MM.1S (cell line): ENCODE measurements at regions not wholly inside any gene's neighbourhood (a gene's known extent, or its start where the extent isn't known, plus 50 kb on each side); places are given as distances from the start of the nearest gene placed in this dataset.

ENCODE experiments used
- DNase-seq: peaks from one replicate; pipeline ENCODE4 v3.0.0-alpha.2; 2015
- H2AFZ ChIP-seq: fragments of 300-600 bp; sonication (generic); 2 replicates; pipeline ENCODE4 v1.6.0; 2016; ENCODE audit warnings: antibody characterized with exemption, low read length
- H3F3A ChIP-seq: fragments of 300-600 bp; sonication (generic); 2 replicates; pipeline ENCODE4 v1.6.1; 2016; ENCODE audit warnings: mild to moderate bottlenecking, antibody characterized with exemption, low read length, moderate library complexity, mixed read lengths; ENCODE audit not compliant: insufficient read depth
- H3K27ac ChIP-seq: fragments of 300-600 bp; sonication (generic); 2 replicates; pipeline ENCODE4 v1.5.1; 2016; ENCODE audit warnings: mild to moderate bottlenecking, low read length
- H3K27me3 ChIP-seq: fragments of 300-600 bp; sonication (generic); replicated peaks from 2 replicates; pipeline ENCODE4 v1.6.0; 2016; ENCODE audit warnings: low read length; ENCODE audit not compliant: insufficient read depth
- H3K36me3 ChIP-seq: fragments of 300-600 bp; sonication (generic); replicated peaks from 2 replicates; pipeline ENCODE4 v1.6.1; 2016; ENCODE audit warnings: mild to moderate bottlenecking, low read length, mixed read lengths; ENCODE audit not compliant: insufficient read depth
- H3K4me1 ChIP-seq: fragments of 300-600 bp; sonication (generic); 2 replicates; pipeline ENCODE4 v1.6.1; 2016; ENCODE audit warnings: low read length, mixed read lengths
- H3K4me2 ChIP-seq: fragments of 300-600 bp; sonication (generic); 2 replicates; pipeline ENCODE4 v1.6.0; 2016; ENCODE audit warnings: low read depth, low read length
- H3K4me3 ChIP-seq: fragments of 300-600 bp; sonication (generic); 2 replicates; pipeline ENCODE4 v1.5.1; 2016; ENCODE audit warnings: low read length, mixed read lengths
- H3K79me2 ChIP-seq: fragments of 300-600 bp; sonication (generic); 2 replicates; pipeline ENCODE4 v1.6.1; 2016; ENCODE audit warnings: mixed run types, low read length, mixed read lengths
- H3K9ac ChIP-seq: fragments of 300-600 bp; sonication (generic); 2 replicates; pipeline ENCODE4 v1.6.1; 2016; ENCODE audit warnings: low read length, mixed read lengths
- H3K9me2 ChIP-seq: fragments of 300-600 bp; sonication (generic); replicated peaks from 2 replicates; pipeline ENCODE4 v1.6.1; 2016; ENCODE audit warnings: mild to moderate bottlenecking, low read length, mixed read lengths; ENCODE audit not compliant: insufficient read depth
- H3K9me3 ChIP-seq: fragments of 300-600 bp; sonication (generic); replicated peaks from 2 replicates; pipeline ENCODE4 v1.6.1; 2016; ENCODE audit warnings: mild to moderate bottlenecking, low read length, mixed read lengths; ENCODE audit not compliant: insufficient read depth
- H4K20me1 ChIP-seq: fragments of 300-600 bp; sonication (generic); 2 replicates; pipeline ENCODE4 v1.6.1; 2016; ENCODE audit warnings: mild to moderate bottlenecking, low read length, moderate library complexity, mixed read lengths; ENCODE audit not compliant: insufficient read depth
- EZH2 ChIP-seq: fragments of 300-600 bp; sonication (generic); optimal IDR thresholded peaks from 2 replicates; pipeline ENCODE3; 2017; ENCODE audit warnings: low read depth, mild to moderate bottlenecking, antibody characterized with exemption, low read length, mixed read lengths
- EZH2phosphoT487 ChIP-seq: fragments of 300-600 bp; sonication (generic); IDR thresholded peaks from 2 replicates; pipeline ENCODE4 v1.6.1; 2018; ENCODE audit warnings: antibody characterized with exemption, low read length
- TF ChIP-seq, protein P1 (sequence below): fragments of 300-600 bp; sonication (generic); IDR thresholded peaks from 2 replicates; pipeline ENCODE4 v1.5.1; 2016; ENCODE audit warnings: antibody characterized with exemption, low read length, mixed read lengths

GRCh38 chr4:38396091-38396490, 267.9 kb upstream of the KLF3 start:
- Histone ChIP-seq H3K4me2 (no peak overlapping the region), H3K27ac (no peak overlapping the region), H3K4me3 (no peak overlapping the region), H3K9me3 (no peaks in the 10 kb centered on the region), H3K9ac (no peak overlapping the region), H3K9me2 (no peaks in the 10 kb centered on the region), H3K27me3 (no peaks in the 10 kb centered on the region), H3K79me2 (no peaks in the 10 kb centered on the region), H2AFZ (no peak overlapping the region), H4K20me1 (no peaks in the 10 kb centered on the region), H3F3A (no peaks in the 10 kb centered on the region), H3K36me3 (no peaks in the 10 kb centered on the region), H3K4me1 (no peaks in the 10 kb centered on the region)
- DNase-seq = no peak
- TF ChIP-seq, protein P1, sequence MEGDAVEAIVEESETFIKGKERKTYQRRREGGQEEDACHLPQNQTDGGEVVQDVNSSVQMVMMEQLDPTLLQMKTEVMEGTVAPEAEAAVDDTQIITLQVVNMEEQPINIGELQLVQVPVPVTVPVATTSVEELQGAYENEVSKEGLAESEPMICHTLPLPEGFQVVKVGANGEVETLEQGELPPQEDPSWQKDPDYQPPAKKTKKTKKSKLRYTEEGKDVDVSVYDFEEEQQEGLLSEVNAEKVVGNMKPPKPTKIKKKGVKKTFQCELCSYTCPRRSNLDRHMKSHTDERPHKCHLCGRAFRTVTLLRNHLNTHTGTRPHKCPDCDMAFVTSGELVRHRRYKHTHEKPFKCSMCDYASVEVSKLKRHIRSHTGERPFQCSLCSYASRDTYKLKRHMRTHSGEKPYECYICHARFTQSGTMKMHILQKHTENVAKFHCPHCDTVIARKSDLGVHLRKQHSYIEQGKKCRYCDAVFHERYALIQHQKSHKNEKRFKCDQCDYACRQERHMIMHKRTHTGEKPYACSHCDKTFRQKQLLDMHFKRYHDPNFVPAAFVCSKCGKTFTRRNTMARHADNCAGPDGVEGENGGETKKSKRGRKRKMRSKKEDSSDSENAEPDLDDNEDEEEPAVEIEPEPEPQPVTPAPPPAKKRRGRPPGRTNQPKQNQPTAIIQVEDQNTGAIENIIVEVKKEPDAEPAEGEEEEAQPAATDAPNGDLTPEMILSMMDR = no peak
- TF ChIP-seq EZH2phosphoT487 = no peak
- no peak for TF ChIP-seq EZH2

GRCh38 chr4:38396845-38397547, 267.0 kb upstream of the KLF3 start:
- H3K9me2 ChIP-seq = no peaks in the 10 kb centered on the region
- no peaks in the 10 kb centered on the region for H3K79me2 ChIP-seq
- no peak overlapping the region for H2AFZ ChIP-seq
- H3K27ac ChIP-seq = no peak overlapping the region
- TF ChIP-seq EZH2phosphoT487 (no peak), EZH2 (no peak)
- TF ChIP-seq, protein P1 = no peak
- no peaks in the 10 kb centered on the region for H3F3A ChIP-seq
- no peak overlapping the region for H3K9ac ChIP-seq
- H4K20me1 ChIP-seq = no peaks in the 10 kb centered on the region
- no peak overlapping the region for H3K4me3 ChIP-seq
- H3K9me3 ChIP-seq = no peaks in the 10 kb centered on the region
- DNase-seq = no peak
- no peaks in the 10 kb centered on the region for H3K4me1 ChIP-seq
- no peaks in the 10 kb centered on the region for H3K36me3 ChIP-seq
- no peak overlapping the region for H3K4me2 ChIP-seq
- H3K27me3 ChIP-seq = no peaks in the 10 kb centered on the region

DNA sequence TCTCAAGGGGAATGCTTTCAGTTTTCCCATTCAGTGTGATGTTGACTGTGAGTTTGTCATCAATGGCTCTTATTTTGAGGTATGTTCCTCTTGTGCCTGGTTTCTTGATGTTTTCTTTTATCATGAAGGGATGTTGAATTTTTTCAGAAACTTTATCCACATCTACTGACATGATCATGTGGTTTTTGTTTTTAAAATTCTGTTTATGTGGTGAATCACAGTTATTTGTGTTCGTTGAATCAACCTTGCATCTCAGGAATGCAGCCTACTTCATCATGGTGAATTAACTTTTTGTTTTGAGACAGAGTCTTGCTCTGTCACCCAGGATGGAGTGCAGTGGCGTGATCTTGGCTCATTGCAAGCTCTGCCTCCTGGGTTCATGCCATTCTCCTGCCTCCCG, 263.1 kb upstream of the KLF3 start:
- H2AFZ ChIP-seq = no peak overlapping the region
- no peak overlapping the region for H3K9ac ChIP-seq
- H3K36me3 ChIP-seq = no peaks in the 10 kb centered on the region
- H3K27me3 ChIP-seq = no peaks in the 10 kb centered on the region
- no peaks in the 10 kb centered on the region for H3K9me2 ChIP-seq
- no peaks in the 10 kb centered on the region for H3K4me1 ChIP-seq
- H3K79me2 ChIP-seq = no peaks in the 10 kb centered on the region
- H3F3A ChIP-seq = no peaks in the 10 kb centered on the region
- no peak overlapping the region for H3K4me3 ChIP-seq
- H3K9me3 ChIP-seq = no peaks in the 10 kb centered on the region
- H3K4me2 ChIP-seq = no peak overlapping the region
- TF ChIP-seq, protein P1 = no peak
- TF ChIP-seq EZH2phosphoT487 (no peak), EZH2 (no peak)
- no peak for DNase-seq
- no peak overlapping the region for H3K27ac ChIP-seq
- H4K20me1 ChIP-seq = no peaks in the 10 kb centered on the region
